ENCODE measurements at regions not wholly inside any gene's neighbourhood (a gene's known extent, or its start where the extent isn't known, plus 50 kb on each side); places are given as distances from the start of the nearest gene placed in this dataset.
"Not testable (repeated sequence)": the region's sequence is repeated elsewhere in the genome, so short reads cannot be mapped to it uniquely, and the experiment has no call there.

GRCh38 chr22:22168941-22169867 lies 75.4 kb upstream of the VPREB1 start:
- no peak for DNase-seq (ENCODE audit: low spot score)

DNA sequence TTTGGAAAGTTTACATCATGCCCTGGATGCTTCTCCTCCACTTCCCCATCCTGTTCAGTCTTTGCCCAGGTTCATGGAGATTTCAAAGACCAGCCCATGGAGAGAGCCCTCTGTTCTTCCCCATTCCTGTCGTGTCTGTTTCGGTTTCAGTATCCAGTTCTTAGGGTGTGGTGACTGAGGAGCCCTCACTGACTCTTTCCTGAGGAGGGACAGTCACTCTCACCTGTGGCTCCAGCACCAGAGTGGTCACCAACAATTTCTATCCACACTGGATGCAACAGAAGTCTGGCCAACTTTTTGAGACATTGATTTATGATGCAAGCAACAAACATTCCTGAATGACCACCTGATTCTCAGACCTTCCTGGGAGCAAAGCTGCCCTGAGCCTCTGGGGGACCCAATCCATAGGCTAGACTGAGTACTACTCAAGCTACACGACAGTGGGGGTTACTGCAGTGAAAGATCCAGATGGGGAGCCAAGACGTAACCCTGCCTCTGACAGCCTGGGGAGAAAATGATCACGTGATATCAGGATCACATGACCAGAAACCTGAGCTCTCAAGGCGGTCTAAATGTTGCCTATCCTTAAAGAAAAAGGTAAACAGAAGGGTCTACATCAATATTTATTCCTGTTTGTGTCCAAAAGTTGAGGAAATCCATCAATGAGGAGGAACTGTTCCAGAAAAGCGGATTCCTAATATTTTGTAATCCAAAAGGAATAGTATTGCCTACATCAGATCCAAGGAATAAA lies 76.2 kb upstream of the VPREB1 start:
- DNase-seq (ENCODE audit: low spot score), result no peak

- no peak for DNase-seq (ENCODE audit: low spot score)
These were observed 76.8 kb upstream of the VPREB1 start for GRCh38 chr22:22167791-22168189.

DNA sequence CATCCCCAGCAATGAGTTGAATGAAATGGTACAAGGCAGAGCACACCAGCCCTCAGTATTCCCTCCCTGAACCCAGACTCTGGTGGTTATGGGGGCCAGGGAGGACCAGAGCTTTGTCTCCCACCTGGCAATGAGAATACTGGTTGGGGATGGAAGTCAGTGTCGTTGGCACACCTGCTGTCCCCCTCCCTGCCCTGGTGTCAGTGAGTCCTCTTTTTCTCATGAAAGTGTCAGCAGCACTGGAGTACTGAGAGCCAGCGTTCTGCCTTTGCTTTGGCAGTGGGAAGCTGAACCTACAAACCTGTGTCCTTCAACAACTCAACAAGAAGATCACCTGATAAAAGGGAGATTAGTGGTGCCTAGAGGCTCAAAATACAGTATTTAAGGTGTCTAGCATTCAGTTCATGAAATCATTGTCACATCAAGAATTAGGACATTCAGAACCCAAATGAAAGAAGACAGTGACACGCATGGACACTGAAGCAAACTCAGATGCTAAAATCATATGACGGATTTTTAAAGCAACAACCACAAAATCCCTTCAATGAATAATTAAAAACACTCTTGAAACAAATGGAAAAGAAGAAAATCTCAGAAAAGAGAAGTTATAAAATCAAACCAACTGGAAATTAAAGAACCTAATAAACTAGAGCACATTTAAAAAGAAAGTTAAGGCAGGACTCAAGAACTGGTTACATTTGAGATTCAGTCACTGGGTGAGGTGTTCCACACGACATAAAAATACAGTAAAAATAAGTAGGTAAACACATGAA lies 77.5 kb upstream of the VPREB1 start:
- no peak for DNase-seq (ENCODE audit: low spot score)

GRCh38 chr22:22165936-22166710 lies 78.5 kb upstream of the VPREB1 start:
- no peak for DNase-seq (ENCODE audit: low spot score)

- DNase-seq (ENCODE audit: low spot score), result no peak
These were observed 79.9 kb upstream of the VPREB1 start for GRCh38 chr22:22164541-22165272.

DNA sequence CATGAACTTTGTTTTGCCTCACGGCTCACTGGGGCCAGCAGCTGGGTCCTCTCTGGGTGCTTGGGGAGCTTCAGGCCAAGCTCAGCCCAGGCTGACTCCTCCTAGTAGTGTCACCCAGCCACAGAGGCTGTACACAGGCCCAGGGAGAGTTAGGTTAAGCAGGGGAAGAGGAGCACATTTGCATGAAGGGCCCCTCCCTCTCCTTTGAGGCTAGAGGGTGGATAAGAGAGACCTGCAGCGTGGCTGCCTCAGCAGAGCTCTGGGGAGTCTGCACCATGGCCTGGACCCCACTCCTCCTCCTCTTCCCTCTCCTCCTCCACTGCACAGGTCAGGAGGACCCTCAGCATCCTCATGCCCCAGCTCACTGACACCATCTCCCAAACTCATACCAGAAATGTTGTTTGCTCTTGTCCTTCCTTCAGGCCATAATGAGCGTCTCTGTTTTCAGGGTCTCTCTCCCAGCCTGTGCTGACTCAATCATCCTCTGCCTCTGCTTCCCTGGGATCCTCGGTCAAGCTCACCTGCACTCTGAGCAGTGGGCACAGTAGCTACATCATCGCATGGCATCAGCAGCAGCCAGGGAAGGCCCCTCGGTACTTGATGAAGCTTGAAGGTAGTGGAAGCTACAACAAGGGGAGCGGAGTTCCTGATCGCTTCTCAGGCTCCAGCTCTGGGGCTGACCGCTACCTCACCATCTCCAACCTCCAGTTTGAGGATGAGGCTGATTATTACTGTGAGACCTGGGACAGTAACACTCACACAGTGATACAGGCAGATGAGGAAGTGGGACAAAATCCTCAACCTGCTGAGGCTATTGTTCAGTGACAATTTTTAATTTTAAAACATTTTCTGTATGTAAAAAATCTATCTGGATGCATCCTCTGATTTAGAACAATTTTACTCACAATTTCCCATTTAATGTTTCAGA lies 82.4 kb upstream of the VPREB1 start:
- DNase-seq (ENCODE audit: low spot score), result no peak

GRCh38 chr22:22160768-22161167 lies 83.8 kb upstream of the VPREB1 start:
- DNase-seq (ENCODE audit: low spot score), result not testable (repeated sequence)

DNA sequence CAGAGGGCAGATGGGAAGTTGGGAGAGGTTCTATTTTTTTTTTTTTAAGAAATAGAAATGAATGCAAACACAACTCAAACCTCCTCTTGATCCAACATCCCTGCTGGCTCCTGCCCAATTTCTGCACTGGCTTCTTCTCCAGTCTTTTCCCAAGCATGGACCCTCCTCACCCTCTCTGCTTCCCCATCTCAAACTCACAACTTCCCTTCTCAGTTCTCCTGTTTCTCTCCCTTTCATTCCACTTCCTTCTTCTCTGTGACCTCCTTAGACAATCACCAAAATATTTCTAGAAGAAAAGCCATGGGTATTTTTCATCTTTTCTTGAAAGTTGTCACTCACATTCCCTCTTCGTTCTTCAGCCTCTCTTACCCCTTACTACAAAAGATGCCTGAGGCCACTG lies 85.2 kb upstream of the VPREB1 start:
- DNase-seq (ENCODE audit: low spot score), result no peak

GRCh38 chr22:22158965-22159364 lies 85.6 kb upstream of the VPREB1 start:
- no peak for DNase-seq (ENCODE audit: low spot score)

DNA sequence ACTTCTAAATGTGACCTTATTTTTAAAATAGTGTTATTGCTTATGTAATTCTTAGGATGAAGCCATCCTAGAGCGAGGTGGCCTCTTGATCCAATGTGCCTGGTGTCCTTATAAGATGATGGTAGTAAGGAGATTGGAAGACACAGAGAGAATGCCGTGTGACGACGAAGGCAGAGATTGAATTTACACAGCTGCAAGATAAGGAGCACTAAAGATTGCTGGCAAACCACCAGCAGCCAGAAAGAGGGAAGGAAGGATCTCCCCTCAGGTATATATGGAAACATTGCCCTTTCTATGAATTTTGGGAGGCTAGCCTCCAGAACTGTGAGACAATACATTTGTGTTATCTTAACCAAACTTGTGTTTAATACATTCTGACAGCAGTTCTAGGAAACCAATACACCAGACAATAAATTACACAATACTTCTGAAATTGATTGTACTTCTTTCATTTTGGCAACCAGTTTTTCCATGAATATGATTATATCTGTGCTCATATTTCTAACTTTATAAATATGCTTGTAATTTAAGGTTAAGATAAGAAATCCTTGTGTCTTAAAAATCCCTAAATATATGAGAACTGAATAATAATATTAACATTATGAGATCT lies 86.3 kb upstream of the VPREB1 start:
- no peak for DNase-seq (ENCODE audit: low spot score)

DNA sequence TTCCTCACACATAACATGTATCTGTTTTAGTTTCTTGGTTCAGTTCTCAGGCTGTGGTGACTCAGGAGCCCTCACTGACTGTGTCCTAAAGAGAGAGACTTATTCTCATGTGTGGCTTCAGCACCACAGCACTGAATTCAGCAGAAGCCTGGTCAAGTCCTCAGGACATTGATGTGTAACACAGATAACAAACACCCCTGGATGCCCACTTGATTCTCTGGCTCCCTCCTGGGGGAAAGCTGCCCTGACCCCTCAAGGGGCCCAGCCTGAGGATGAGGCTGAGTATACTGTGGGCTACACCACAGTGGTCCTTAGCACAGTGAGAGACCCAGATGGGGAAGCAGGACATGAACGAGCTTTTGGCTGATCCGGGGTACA lies 87.2 kb upstream of the VPREB1 start:
- no peak for DNase-seq (ENCODE audit: low spot score)

GRCh38 chr22:22156716-22157347 lies 87.8 kb upstream of the VPREB1 start:
- DNase-seq (ENCODE audit: low spot score), result peak; percentile 62

DNA sequence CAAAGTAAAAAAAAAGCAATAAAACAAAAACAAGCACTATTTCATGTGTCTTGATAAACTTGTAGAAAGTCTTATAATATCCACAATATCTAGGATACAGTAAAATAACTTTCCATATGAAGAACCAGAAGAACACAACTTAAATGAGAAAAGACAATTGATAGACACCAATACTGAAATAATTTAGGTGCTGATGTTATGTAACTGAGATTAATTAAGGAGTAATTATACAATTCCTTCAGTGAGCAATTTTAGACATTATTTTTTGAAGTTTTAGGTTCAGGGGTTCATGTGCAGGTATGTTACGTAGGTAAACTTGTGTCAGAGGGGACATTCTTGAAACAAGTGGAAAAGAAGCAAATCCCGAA lies 88.3 kb upstream of the VPREB1 start:
- DNase-seq (ENCODE audit: low spot score), result no peak

- DNase-seq (ENCODE audit: low spot score), result no peak
These were observed 89.0 kb upstream of the VPREB1 start for GRCh38 chr22:22155607-22156006.

- no peak for DNase-seq (ENCODE audit: low spot score)
These were observed 89.4 kb upstream of the VPREB1 start for GRCh38 chr22:22155146-22155545.

GRCh38 chr22:22154040-22154439 lies 90.5 kb upstream of the VPREB1 start:
- DNase-seq (ENCODE audit: low spot score), result no peak

GRCh38 chr22:22151308-22151707 lies 93.3 kb upstream of the VPREB1 start:
- no peak for DNase-seq (ENCODE audit: low spot score)

- no peak for DNase-seq (ENCODE audit: low spot score)
These were observed 94.1 kb upstream of the VPREB1 start for GRCh38 chr22:22150457-22150856.
